SK-N-SH (cell line): ENCODE measurements at regions not wholly inside any gene's neighbourhood (a gene's known extent, or its start where the extent isn't known, plus 50 kb on each side); places are given as distances from the start of the nearest gene placed in this dataset.

Experiments used
- CTCF ChIA-PET: fragments of 300-600, 350-600 bp; formaldehyde crosslinking; extraction: SDS; loops from one replicate; lab custom pipeline; 2021; lab: Yijun Ruan, JAX
- POLR2A ChIA-PET: fragments of 350-600 bp; sonication (Branson Sonifier 250); formaldehyde crosslinking; extraction: SDS; loops from one replicate; lab custom pipeline; 2020; ENCODE audit warnings: antibody characterized with exemption, inconsistent platforms; lab: Yijun Ruan, JAX
- DNase-seq: peaks from one replicate; pipeline ENCODE4 v3.0.0; 2012
- H2AFZ ChIP-seq: fragments of 200-600 bp; sonication (generic); 2 replicates; pipeline ENCODE4 v1.8.1; 2016; ENCODE audit warnings: antibody characterized with exemption, mild to moderate bottlenecking, low read depth
- H3F3A ChIP-seq: fragments of 200-600 bp; sonication (generic); replicated peaks from 2 replicates; pipeline ENCODE3; 2016; ENCODE audit warnings: antibody characterized with exemption, mild to moderate bottlenecking; ENCODE audit not compliant: insufficient read depth
- H3K27ac ChIP-seq, 2 experiments: fragments of 200-500 bp in 1 of 2; fragments of 200-600 bp in 1 of 2; sonication (Bioruptor generic) in 1 of 2; sonication (generic), shearing (Covaris generic) in 1 of 2; 2 replicates each; pipeline versions ENCODE4 v1.5.1 to v1.6.1; 2014 to 2016; ENCODE audit warnings: low read depth in 2 of 2, inconsistent platforms in 1 of 2, low read length in 1 of 2, mild to moderate bottlenecking in 1 of 2, mixed read lengths in 1 of 2
- H3K27me3 ChIP-seq: fragments of 200-600 bp; sonication (generic), shearing (Covaris generic); 2 replicates; pipeline ENCODE4 v1.6.1; 2016; ENCODE audit warnings: mixed run types; ENCODE audit not compliant: insufficient read depth
- H3K36me3 ChIP-seq, 2 experiments: fragments of 200-500 bp in 1 of 2; fragments of 200-600 bp in 1 of 2; sonication (Bioruptor generic) in 1 of 2; sonication (generic) in 1 of 2; replicated peaks in 1 of 2; 2 replicates each; pipeline versions ENCODE3 to v1.5.1; 2014 to 2016; ENCODE audit warnings: low read length in 1 of 2, mild to moderate bottlenecking in 1 of 2; ENCODE audit not compliant: insufficient read depth in 2 of 2, control insufficient read depth in 1 of 2
- H3K4me1 ChIP-seq, 2 experiments: fragments of 200-500 bp in 1 of 2; fragments of 200-600 bp in 1 of 2; sonication (Bioruptor generic) in 1 of 2; sonication (generic), shearing (Covaris generic) in 1 of 2; 2 replicates each; pipeline versions ENCODE4 v1.5.1 to v1.6.1; 2014 to 2016; ENCODE audit warnings: low read depth in 1 of 2, low read length in 1 of 2, mixed run types in 1 of 2; ENCODE audit not compliant: insufficient read depth in 2 of 2, control insufficient read depth in 1 of 2
- H3K4me2 ChIP-seq: fragments of 200-600 bp; sonication (generic), shearing (Covaris generic); 2 replicates; pipeline ENCODE4 v1.6.1; 2017; ENCODE audit warnings: mixed run types
- H3K4me3 ChIP-seq, 2 experiments: fragments of 200-500 bp in 1 of 2; fragments of 200-600 bp in 1 of 2; sonication (Bioruptor generic) in 1 of 2; sonication (generic), shearing (Covaris generic) in 1 of 2; 2 replicates each; pipeline versions ENCODE4 v1.5.1 to v1.8.1; 2014 to 2016; ENCODE audit warnings: low read depth in 2 of 2, inconsistent platforms in 1 of 2, low read length in 1 of 2, mild to moderate bottlenecking in 1 of 2, mixed read lengths in 1 of 2, moderate library complexity in 1 of 2
- H3K79me2 ChIP-seq: fragments of 200-600 bp; sonication (generic); 2 replicates; pipeline ENCODE4 v1.8.1; 2017; ENCODE audit warnings: mild to moderate bottlenecking; ENCODE audit not compliant: insufficient read depth
- H3K9ac ChIP-seq: fragments of 200-600 bp; sonication (generic); 2 replicates; pipeline ENCODE4 v1.6.1; 2017; ENCODE audit warnings: mixed run types
- H3K9me2 ChIP-seq: fragments of 200-600 bp; sonication (generic); 2 replicates; pipeline ENCODE4 v1.6.1; 2017; ENCODE audit warnings: mixed run types
- H3K9me3 ChIP-seq: fragments of 200-600 bp; sonication (generic); 2 replicates; pipeline ENCODE4 v1.6.1; 2017; ENCODE audit warnings: mixed run types, mild to moderate bottlenecking, moderate library complexity
- H4K20me1 ChIP-seq: fragments of 200-600 bp; sonication (generic); 2 replicates; pipeline ENCODE4 v1.6.1; 2017; ENCODE audit warnings: mild to moderate bottlenecking, mixed run types; ENCODE audit not compliant: insufficient read depth
- CHD2 ChIP-seq: fragments of 150-350 bp; IDR thresholded peaks from 2 replicates; pipeline ENCODE4 v1.6.1; 2018; ENCODE audit warnings: low read length; ENCODE audit not compliant: partially characterized antibody
- CTCF ChIP-seq: fragments of 200-600 bp; sonication (generic); IDR thresholded peaks from 2 replicates; pipeline ENCODE4 v1.6.1; 2017; ENCODE audit warnings: antibody characterized with exemption, mild to moderate bottlenecking, moderate library complexity
- FOSL2 ChIP-seq: IDR thresholded peaks from 2 replicates; pipeline ENCODE4 v1.4.0; 2012; ENCODE audit warnings: low read depth, mild to moderate bottlenecking, moderate library complexity, borderline replicate concordance
- FOXJ3 ChIP-seq: sonication (generic); formaldehyde crosslinking; IDR thresholded peaks from 2 replicates; pipeline ENCODE4 v1.5.1; 2020; ENCODE audit warnings: mild to moderate bottlenecking, missing genetic modification reagents
- FOXM1 ChIP-seq: IDR thresholded peaks from 2 replicates; pipeline ENCODE4 v1.4.0; 2012; ENCODE audit warnings: low read depth, mild to moderate bottlenecking
- MAX ChIP-seq: IDR thresholded peaks from 2 replicates; pipeline ENCODE4 v1.4.0; 2012; ENCODE audit warnings: low read depth
- MXI1 ChIP-seq: IDR thresholded peaks from 2 replicates; pipeline ENCODE4 v1.6.1; 2012; ENCODE audit warnings: mild to moderate bottlenecking, low read depth, low read length, improper control_type of control experiment
- RAD21 ChIP-seq: IDR thresholded peaks from 2 replicates; pipeline ENCODE4 v1.6.1; 2012; ENCODE audit warnings: mild to moderate bottlenecking, low read length
- RCOR1 ChIP-seq: fragments of 150-350 bp; IDR thresholded peaks from 2 replicates; pipeline ENCODE4 v1.6.1; 2017; ENCODE audit warnings: antibody characterized with exemption, low read length
- REST ChIP-seq: IDR thresholded peaks from 2 replicates; pipeline ENCODE4 v1.6.1; 2012; ENCODE audit warnings: mild to moderate bottlenecking, low read depth, low read length, moderate library complexity
- RFX5 ChIP-seq: IDR thresholded peaks from 2 replicates; pipeline ENCODE4 v1.6.1; 2012; ENCODE audit warnings: mild to moderate bottlenecking, improper control_type of control experiment, low read length
- SIN3A ChIP-seq: IDR thresholded peaks from 2 replicates; pipeline ENCODE4 v1.6.1; 2012; ENCODE audit warnings: low read depth, mild to moderate bottlenecking, low read length, moderate library complexity, borderline replicate concordance
- SMC3 ChIP-seq: IDR thresholded peaks from 2 replicates; pipeline ENCODE4 v1.6.1; 2012; ENCODE audit warnings: low read depth, low read length, improper control_type of control experiment
- TEAD4 ChIP-seq: IDR thresholded peaks from 2 replicates; pipeline ENCODE4 v1.4.0; 2012; ENCODE audit warnings: mild to moderate bottlenecking, borderline replicate concordance; ENCODE audit not compliant: insufficient read depth
- USF2 ChIP-seq: fragments of 150-350 bp; IDR thresholded peaks from 2 replicates; pipeline ENCODE4 v1.6.1; 2017; ENCODE audit warnings: antibody characterized with exemption, low read length, low read depth, borderline replicate concordance
- YY1 ChIP-seq: IDR thresholded peaks from 2 replicates; pipeline ENCODE4 v1.4.0; 2012; ENCODE audit warnings: low read depth, mild to moderate bottlenecking
- WGBS: methylation state at CpG from one replicate; pipeline ENCODE4 v1.1.6; 2017; ENCODE audit warnings: low lambda C conversion rate; 5-methylcytosine and 5-hydroxymethylcytosine counted together

GRCh38 chr5:17964067-17964466 lies 329.8 kb downstream of the TAF11L14 start:
- POLR2A ChIA-PET = no interaction called here
- no peak for TF ChIP-seq FOSL2
- TF ChIP-seq MAX = no peak
- TF ChIP-seq FOXJ3 = no peak
- TF ChIP-seq TEAD4 = no peak
- no peak for TF ChIP-seq MXI1
- TF ChIP-seq YY1 = no peak
- TF ChIP-seq CHD2 = no peak
- TF ChIP-seq CTCF = no peak
- TF ChIP-seq REST = no peak
- TF ChIP-seq RCOR1 = no peak
- no peak for TF ChIP-seq SIN3A
- TF ChIP-seq SMC3 = no peak
- no peak for TF ChIP-seq FOXM1
- no peak for TF ChIP-seq RFX5
- no peak for TF ChIP-seq USF2
- TF ChIP-seq RAD21 = no peak
- H3K9me3 ChIP-seq = no peaks in the 10 kb centered on the region
- no peak overlapping the region for H3K4me2 ChIP-seq
- H2AFZ ChIP-seq = no peak overlapping the region
- CTCF ChIA-PET = interaction anchor here (0.6 kb wide), 1 partner anchor 748 kb away, joined by 3 read pairs; no protein-coding TSS in a partner anchor
- H3K36me3 ChIP-seq = no peaks in the 10 kb centered on the region
- H3K79me2 ChIP-seq = no peaks in the 10 kb centered on the region
- H3K4me3 ChIP-seq = no peak overlapping the region
- no peaks in the 10 kb centered on the region for H3K27me3 ChIP-seq
- 8% methylated on average over 2 of the region's 2 CpGs for WGBS
- no peak for DNase-seq
- H4K20me1 ChIP-seq = no peaks in the 10 kb centered on the region
- H3F3A ChIP-seq = no peaks in the 10 kb centered on the region
- no peak overlapping the region for H3K9ac ChIP-seq
- H3K4me1 ChIP-seq = no peaks in the 10 kb centered on the region
- no peak overlapping the region for H3K27ac ChIP-seq
- H3K9me2 ChIP-seq = no peaks in the 10 kb centered on the region
